ENCODE measurements at regions not wholly inside any gene's neighbourhood (a gene's known extent, or its start where the extent isn't known, plus 50 kb on each side); places are given as distances from the start of the nearest gene placed in this dataset.

DNA sequence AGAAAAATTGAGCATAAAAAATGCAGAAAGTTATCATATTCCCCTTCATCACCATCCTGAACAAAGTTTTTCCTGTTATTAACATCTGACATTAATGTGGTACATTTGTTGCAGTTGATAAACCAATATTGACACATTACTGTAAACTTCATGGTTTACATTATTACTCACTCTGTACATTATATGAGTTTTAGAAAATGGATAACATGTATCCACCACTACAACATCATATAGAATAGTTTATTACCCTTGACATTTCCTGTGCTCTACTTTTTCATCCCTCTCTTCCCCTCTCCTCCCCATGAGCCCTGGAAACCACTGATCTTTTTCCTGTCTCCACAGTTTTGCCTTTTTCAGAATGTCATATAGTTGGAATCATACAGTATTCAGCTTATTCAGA is 618.6 kb upstream of the TMEFF2 start:
- Histone ChIP-seq H3K4me1 (ENCODE audit: insufficient read depth, low read length) (no peaks in the 10 kb centered on the region), H4K20me1 (ENCODE audit: insufficient read depth, low read length) (no peaks in the 10 kb centered on the region), H3K4me2 (ENCODE audit: insufficient read depth, low read length) (no peak overlapping the region), H3K36me3 (ENCODE audit: insufficient read depth, low read length) (no peaks in the 10 kb centered on the region), H3K79me2 (ENCODE audit: insufficient read depth, low read length) (no peaks in the 10 kb centered on the region), H3K4me3 (ENCODE audit: insufficient read depth, low read length) (no peak overlapping the region), H2AFZ (ENCODE audit: low read length) (no peak overlapping the region), H3K9me3 (ENCODE audit: low read depth, low read length) (peaks cover 3% of the 10 kb centered on the region), H3K27ac (ENCODE audit: low read depth, low read length) (no peak overlapping the region), H3K27me3 (ENCODE audit: insufficient read depth, low read length) (no peaks in the 10 kb centered on the region)
- TF ChIP-seq, protein P1, sequence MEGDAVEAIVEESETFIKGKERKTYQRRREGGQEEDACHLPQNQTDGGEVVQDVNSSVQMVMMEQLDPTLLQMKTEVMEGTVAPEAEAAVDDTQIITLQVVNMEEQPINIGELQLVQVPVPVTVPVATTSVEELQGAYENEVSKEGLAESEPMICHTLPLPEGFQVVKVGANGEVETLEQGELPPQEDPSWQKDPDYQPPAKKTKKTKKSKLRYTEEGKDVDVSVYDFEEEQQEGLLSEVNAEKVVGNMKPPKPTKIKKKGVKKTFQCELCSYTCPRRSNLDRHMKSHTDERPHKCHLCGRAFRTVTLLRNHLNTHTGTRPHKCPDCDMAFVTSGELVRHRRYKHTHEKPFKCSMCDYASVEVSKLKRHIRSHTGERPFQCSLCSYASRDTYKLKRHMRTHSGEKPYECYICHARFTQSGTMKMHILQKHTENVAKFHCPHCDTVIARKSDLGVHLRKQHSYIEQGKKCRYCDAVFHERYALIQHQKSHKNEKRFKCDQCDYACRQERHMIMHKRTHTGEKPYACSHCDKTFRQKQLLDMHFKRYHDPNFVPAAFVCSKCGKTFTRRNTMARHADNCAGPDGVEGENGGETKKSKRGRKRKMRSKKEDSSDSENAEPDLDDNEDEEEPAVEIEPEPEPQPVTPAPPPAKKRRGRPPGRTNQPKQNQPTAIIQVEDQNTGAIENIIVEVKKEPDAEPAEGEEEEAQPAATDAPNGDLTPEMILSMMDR (IDR thresholded peaks at IDR 0.05; ENCODE audit: extremely low read depth, low read depth, low read length): no peak
- no peak for DNase-seq (ENCODE audit: insufficient read length, low spot score, missing footprints)

DNA sequence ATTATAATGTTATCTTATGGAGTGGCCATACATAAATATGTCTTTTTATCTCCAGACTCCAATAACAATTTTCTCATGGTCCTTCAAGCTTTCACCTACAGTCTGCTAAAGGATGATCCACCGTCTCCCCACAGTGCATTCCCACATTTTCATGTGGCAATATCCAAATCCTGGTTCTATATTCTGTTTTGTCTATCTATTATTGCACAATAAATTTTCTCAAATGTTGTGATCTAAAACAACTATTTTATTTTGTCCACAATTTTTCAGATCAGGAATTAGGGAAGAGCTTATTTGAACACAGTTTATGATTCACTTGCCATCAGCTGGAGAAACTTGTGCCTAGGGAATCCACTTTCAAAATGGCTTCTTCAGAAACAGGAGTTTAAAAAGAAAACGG is 614.4 kb upstream of the TMEFF2 start:
- Histone ChIP-seq H3K4me2 (ENCODE audit: insufficient read depth, low read length) (no peak overlapping the region), H3K4me3 (ENCODE audit: insufficient read depth, low read length) (no peak overlapping the region), H3K27ac (ENCODE audit: low read depth, low read length) (no peak overlapping the region), H3K4me1 (ENCODE audit: insufficient read depth, low read length) (no peaks in the 10 kb centered on the region), H3K79me2 (ENCODE audit: insufficient read depth, low read length) (no peaks in the 10 kb centered on the region), H3K27me3 (ENCODE audit: insufficient read depth, low read length) (no peaks in the 10 kb centered on the region), H2AFZ (ENCODE audit: low read length) (no peak overlapping the region), H3K36me3 (ENCODE audit: insufficient read depth, low read length) (no peaks in the 10 kb centered on the region), H3K9me3 (ENCODE audit: low read depth, low read length) (no peaks in the 10 kb centered on the region), H4K20me1 (ENCODE audit: insufficient read depth, low read length) (no peaks in the 10 kb centered on the region)
- no peak for DNase-seq (ENCODE audit: insufficient read length, low spot score, missing footprints)
- TF ChIP-seq, protein P1 (IDR thresholded peaks at IDR 0.05; ENCODE audit: extremely low read depth, low read depth, low read length): no peak

DNA sequence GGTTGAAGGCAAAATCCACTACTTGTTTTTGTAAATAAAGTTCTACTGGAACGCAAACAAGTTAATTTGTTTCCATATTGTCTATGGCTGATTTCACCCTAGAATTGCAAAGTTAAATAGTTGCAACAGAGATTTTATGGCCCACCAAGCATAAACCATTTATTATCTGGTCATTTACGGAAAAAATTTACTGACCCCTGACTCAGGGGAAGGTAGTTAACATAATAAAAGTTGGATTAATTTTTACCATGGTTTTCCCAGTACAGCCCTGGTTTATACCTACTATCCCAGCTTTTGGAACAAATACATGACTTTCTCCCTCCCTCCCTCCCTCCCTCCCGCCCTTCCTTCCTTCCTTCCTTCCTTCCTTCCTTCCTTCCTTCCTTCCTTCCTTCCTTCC is 588.9 kb upstream of the TMEFF2 start:
- H3K9me3 ChIP-seq (ENCODE audit: low read depth, low read length): no peaks in the 10 kb centered on the region
- TF ChIP-seq, protein P1 (IDR thresholded peaks at IDR 0.05; ENCODE audit: extremely low read depth, low read depth, low read length): no peak
- no peak overlapping the region for H3K4me3 ChIP-seq (ENCODE audit: insufficient read depth, low read length)

DNA sequence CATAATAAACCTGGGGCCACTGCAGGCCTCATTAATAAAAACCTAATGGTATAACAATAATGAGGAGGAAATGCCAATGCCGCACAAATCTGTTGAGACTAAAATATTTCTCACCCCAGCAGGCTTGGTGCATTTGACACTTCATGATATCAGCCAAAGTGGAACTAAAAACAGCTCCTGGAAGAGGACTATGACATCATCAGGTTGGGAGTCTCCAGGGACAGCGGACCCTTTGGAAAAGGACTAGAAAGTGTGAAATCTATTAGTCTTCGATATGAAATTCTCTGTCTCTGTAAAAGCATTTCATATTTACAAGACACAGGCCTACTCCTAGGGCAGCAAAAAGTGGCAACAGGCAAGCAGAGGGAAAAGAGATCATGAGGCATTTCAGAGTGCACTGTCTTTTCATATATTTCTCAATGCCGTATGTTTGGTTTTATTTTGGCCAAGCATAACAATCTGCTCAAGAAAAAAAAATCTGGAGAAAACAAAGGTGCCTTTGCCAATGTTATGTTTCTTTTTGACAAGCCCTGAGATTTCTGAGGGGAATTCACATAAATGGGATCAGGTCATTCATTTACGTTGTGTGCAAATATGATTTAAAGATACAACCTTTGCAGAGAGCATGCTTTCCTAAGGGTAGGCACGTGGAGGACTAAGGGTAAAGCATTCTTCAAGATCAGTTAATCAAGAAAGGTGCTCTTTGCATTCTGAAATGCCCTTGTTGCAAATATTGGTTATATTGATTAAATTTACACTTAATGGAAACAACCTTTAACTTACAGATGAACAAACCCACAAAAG is 580.9 kb upstream of the TMEFF2 start:
- no peaks in the 10 kb centered on the region for H4K20me1 ChIP-seq (ENCODE audit: insufficient read depth, low read length)
- H3K4me2 ChIP-seq (ENCODE audit: insufficient read depth, low read length): no peak overlapping the region
- no peaks in the 10 kb centered on the region for H3K4me1 ChIP-seq (ENCODE audit: insufficient read depth, low read length)
- TF ChIP-seq, protein P1 (IDR thresholded peaks at IDR 0.05; ENCODE audit: extremely low read depth, low read depth, low read length): no peak
- H3K79me2 ChIP-seq (ENCODE audit: insufficient read depth, low read length): no peaks in the 10 kb centered on the region
- no peak overlapping the region for H3K4me3 ChIP-seq (ENCODE audit: insufficient read depth, low read length)
- no peak overlapping the region for H3K27ac ChIP-seq (ENCODE audit: low read depth, low read length)
- H2AFZ ChIP-seq (ENCODE audit: low read length): no peak overlapping the region
- H3K27me3 ChIP-seq (ENCODE audit: insufficient read depth, low read length): no peaks in the 10 kb centered on the region
- H3K36me3 ChIP-seq (ENCODE audit: insufficient read depth, low read length): no peaks in the 10 kb centered on the region
- H3K9me3 ChIP-seq (ENCODE audit: low read depth, low read length): no peaks in the 10 kb centered on the region
- DNase-seq (ENCODE audit: insufficient read length, low spot score, missing footprints): peak; percentile 73

More for the DNA sequence above, 588.9 kb upstream of the TMEFF2 start:
- Histone ChIP-seq H3K79me2 (ENCODE audit: insufficient read depth, low read length) (no peaks in the 10 kb centered on the region), H2AFZ (ENCODE audit: low read length) (no peak overlapping the region), H3K36me3 (ENCODE audit: insufficient read depth, low read length) (no peaks in the 10 kb centered on the region), H3K27ac (ENCODE audit: low read depth, low read length) (no peak overlapping the region), H3K4me2 (ENCODE audit: insufficient read depth, low read length) (no peak overlapping the region), H4K20me1 (ENCODE audit: insufficient read depth, low read length) (no peaks in the 10 kb centered on the region), H3K27me3 (ENCODE audit: insufficient read depth, low read length) (no peaks in the 10 kb centered on the region), H3K4me1 (ENCODE audit: insufficient read depth, low read length) (no peaks in the 10 kb centered on the region)
- DNase-seq (ENCODE audit: insufficient read length, low spot score, missing footprints): no peak

Data from osteoblast (primary cell).